Skeletal muscle tissue (tissue), 3 donors: ENCODE measurements at regions not wholly inside any gene's neighbourhood (a gene's known extent, or its start where the extent isn't known, plus 50 kb on each side); places are given as distances from the start of the nearest gene placed in this dataset.

Experiments
- H3K27ac ChIP-seq: one replicate; pipeline ENCODE4 v1.7.0; 2013; ENCODE audit warnings: mild to moderate bottlenecking, low read depth, low read length, inconsistent platforms
- H3K27me3 ChIP-seq, 3 donors: one replicate each; pipeline ENCODE4 v1.7.0; 2013; ENCODE audit warnings: low read length in 3 of 3; ENCODE audit not compliant: control insufficient read depth in 3 of 3, insufficient read depth in 3 of 3
- H3K36me3 ChIP-seq, 3 donors: one replicate each; pipeline ENCODE4 v1.7.0; 2013; ENCODE audit warnings: low read length in 3 of 3; ENCODE audit not compliant: control insufficient read depth in 3 of 3, insufficient read depth in 3 of 3
- H3K4me1 ChIP-seq, 3 donors: one replicate each; pipeline ENCODE4 v1.7.0; 2013; ENCODE audit warnings: low read length in 3 of 3, mild to moderate bottlenecking in 3 of 3; ENCODE audit not compliant: control insufficient read depth in 3 of 3, insufficient read depth in 3 of 3
- H3K4me3 ChIP-seq, 3 donors: one replicate each; pipeline ENCODE4 v1.7.0; 2013; ENCODE audit warnings: low read length in 3 of 3
- H3K9ac ChIP-seq, 3 donors: one replicate each; pipeline ENCODE4 v1.7.0; 2013; ENCODE audit warnings: low read length in 3 of 3, mild to moderate bottlenecking in 3 of 3, moderate library complexity in 2 of 3, low read depth in 1 of 3
- H3K9me3 ChIP-seq, 3 donors: one replicate each; pipeline ENCODE4 v1.7.0; 2013; ENCODE audit warnings: low read length in 3 of 3; ENCODE audit not compliant: control insufficient read depth in 3 of 3
- donor health status: Osteomylitis.

DNA sequence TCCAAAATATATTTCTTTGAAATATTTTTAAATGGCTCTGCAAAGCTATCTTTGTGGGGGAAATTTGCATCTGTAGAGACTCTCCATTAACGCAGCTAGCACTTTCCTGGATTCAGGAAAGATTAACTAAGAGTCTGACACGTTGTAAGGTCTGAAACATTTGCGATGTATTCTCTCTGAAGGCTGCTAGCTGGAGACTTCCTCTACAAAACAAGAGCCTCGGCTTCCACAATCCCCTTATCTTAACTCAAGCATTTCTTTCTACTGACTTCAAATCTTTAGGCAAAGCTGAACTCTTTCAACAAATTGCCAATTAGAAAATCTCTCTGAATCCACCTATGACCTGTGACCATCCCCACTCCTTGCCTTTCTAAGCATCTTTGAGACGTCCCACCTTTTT lies 250.5 kb downstream of the KLF13 start:
- peaks cover 0 to 2% (median 0%) of the 10 kb centered on the region in 3 donors for H3K36me3 ChIP-seq
- no peak overlapping the region for H3K9ac ChIP-seq
- no peak overlapping the region for H3K4me3 ChIP-seq
- no peak overlapping the region for H3K27ac ChIP-seq
- H3K27me3 ChIP-seq = no peaks in the 10 kb centered on the region
- H3K9me3 ChIP-seq = no peaks in the 10 kb centered on the region
- no peaks in the 10 kb centered on the region for H3K4me1 ChIP-seq

- Histone ChIP-seq H3K27me3 (no peaks in the 10 kb centered on the region), H3K27ac (no peak overlapping the region), H3K4me1 (no peaks in the 10 kb centered on the region), H3K9ac (no peak overlapping the region), H3K36me3 (peaks cover 0 to 2% (median 0%) of the 10 kb centered on the region in 3 donors), H3K4me3 (no peak overlapping the region), H3K9me3 (no peaks in the 10 kb centered on the region)
These were observed 252.6 kb downstream of the KLF13 start for GRCh38 chr15:31579282-31579681.

DNA sequence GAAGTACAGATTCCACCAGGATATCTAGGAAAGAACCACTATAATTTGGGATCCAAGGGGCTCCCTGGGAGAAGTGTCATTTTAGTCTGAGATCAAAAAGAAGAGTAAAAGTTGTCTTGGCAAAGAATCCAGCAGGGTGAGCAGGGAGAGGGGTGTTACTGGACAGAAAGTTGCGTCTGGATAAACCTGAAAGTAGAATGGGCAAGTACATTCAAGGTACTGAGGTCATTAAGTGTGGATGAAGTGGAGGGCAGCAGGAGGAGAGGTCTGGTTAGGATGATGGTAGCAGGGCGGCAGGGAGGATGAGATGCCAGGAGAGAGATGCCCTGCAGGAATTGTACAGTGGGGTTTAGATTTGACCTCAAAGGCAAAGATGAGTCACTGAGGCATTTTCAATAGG lies 253.3 kb downstream of the KLF13 start:
- no peaks in the 10 kb centered on the region for H3K9me3 ChIP-seq
- H3K4me1 ChIP-seq = no peaks in the 10 kb centered on the region
- no peak overlapping the region for H3K27ac ChIP-seq
- no peak overlapping the region for H3K9ac ChIP-seq
- peaks cover 0 to 2% (median 0%) of the 10 kb centered on the region in 3 donors for H3K36me3 ChIP-seq
- no peaks in the 10 kb centered on the region for H3K27me3 ChIP-seq
- no peak overlapping the region for H3K4me3 ChIP-seq

- H3K4me3 ChIP-seq = no peak overlapping the region
- H3K36me3 ChIP-seq = peaks cover 0 to 2% (median 0%) of the 10 kb centered on the region in 3 donors
- H3K9me3 ChIP-seq = peaks cover 0 to 4% (median 0%) of the 10 kb centered on the region in 3 donors
- H3K27me3 ChIP-seq = no peaks in the 10 kb centered on the region
- H3K27ac ChIP-seq = no peak overlapping the region
- no peak overlapping the region for H3K9ac ChIP-seq
- no peaks in the 10 kb centered on the region for H3K4me1 ChIP-seq
These were observed 257.6 kb downstream of the KLF13 start for GRCh38 chr15:31584195-31584594.

- Histone ChIP-seq H3K27me3 (no peaks in the 10 kb centered on the region), H3K4me3 (no peak overlapping the region), H3K9ac (no peak overlapping the region), H3K27ac (no peak overlapping the region), H3K9me3 (peaks cover 0 to 4% (median 0%) of the 10 kb centered on the region in 3 donors), H3K4me1 (no peaks in the 10 kb centered on the region), H3K36me3 (peaks cover 0 to 2% (median 0%) of the 10 kb centered on the region in 3 donors)
These were observed 258.6 kb downstream of the KLF13 start for GRCh38 chr15:31585240-31585639.

DNA sequence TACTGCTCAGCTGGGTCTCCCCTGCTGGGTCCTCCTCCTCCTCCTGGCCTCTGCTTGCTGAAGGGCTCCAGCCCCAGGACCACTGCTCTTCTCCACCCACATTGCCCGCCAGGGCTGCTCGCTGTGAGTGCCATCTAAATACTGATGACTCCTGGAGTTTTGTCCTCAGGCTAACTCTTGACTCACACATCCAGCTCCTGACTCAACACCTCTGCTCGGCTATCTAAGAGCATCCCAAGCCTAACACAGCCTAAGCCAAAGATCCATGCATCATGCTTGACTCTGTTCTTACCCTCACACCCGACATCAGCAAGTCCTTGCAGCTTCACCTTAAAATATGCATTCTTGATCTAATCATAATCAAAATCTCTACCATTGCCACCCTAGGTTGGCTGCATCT lies 260.2 kb downstream of the KLF13 start:
- H3K27ac ChIP-seq = no peak overlapping the region

DNA sequence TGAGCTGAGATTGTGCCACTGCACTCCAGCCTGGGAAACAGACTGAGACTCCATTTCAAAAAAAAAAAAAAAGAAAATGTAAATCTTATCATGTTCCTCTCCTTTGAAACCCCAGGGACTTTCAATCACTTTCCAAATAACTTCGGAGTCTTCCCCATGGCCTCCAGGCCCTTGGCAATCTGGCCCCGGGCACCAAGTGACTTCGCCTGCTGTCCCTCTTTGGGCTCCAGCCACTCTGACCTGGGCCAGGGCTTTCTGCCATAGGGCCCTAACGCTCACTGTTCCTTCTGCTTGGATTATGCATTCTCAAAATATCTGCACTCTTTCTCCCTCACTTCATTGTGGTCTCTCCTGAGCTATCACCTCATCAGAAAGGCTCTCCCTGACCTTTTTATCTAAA lies 260.9 kb downstream of the KLF13 start:
- Histone ChIP-seq H3K27ac (no peak overlapping the region), H3K4me3 (no peak overlapping the region), H3K27me3 (no peaks in the 10 kb centered on the region), H3K9ac (no peak overlapping the region), H3K9me3 (peaks cover 0 to 4% (median 0%) of the 10 kb centered on the region in 3 donors), H3K4me1 (no peaks in the 10 kb centered on the region), H3K36me3 (no peaks in the 10 kb centered on the region)

More for the DNA sequence above, 260.2 kb downstream of the KLF13 start:
- no peaks in the 10 kb centered on the region for H3K27me3 ChIP-seq
- no peaks in the 10 kb centered on the region for H3K36me3 ChIP-seq
- no peaks in the 10 kb centered on the region for H3K4me1 ChIP-seq
- H3K4me3 ChIP-seq = no peak overlapping the region
- H3K9ac ChIP-seq = no peak overlapping the region
- H3K9me3 ChIP-seq = peaks cover 0 to 4% (median 0%) of the 10 kb centered on the region in 3 donors

- Histone ChIP-seq H3K27me3 (no peaks in the 10 kb centered on the region), H3K4me1 (no peaks in the 10 kb centered on the region), H3K9ac (no peak overlapping the region), H3K36me3 (no peaks in the 10 kb centered on the region), H3K27ac (no peak overlapping the region), H3K4me3 (no peak overlapping the region), H3K9me3 (peaks cover 0 to 4% (median 0%) of the 10 kb centered on the region in 3 donors)
These were observed 264.0 kb downstream of the KLF13 start for GRCh38 chr15:31590609-31591008.

GRCh38 chr15:31591908-31592307 lies 265.3 kb downstream of the KLF13 start:
- H3K9ac ChIP-seq = no peak overlapping the region
- no peaks in the 10 kb centered on the region for H3K27me3 ChIP-seq
- no peaks in the 10 kb centered on the region for H3K4me1 ChIP-seq
- H3K9me3 ChIP-seq = peaks cover 0 to 4% (median 0%) of the 10 kb centered on the region in 3 donors
- no peaks in the 10 kb centered on the region for H3K36me3 ChIP-seq
- no peak overlapping the region for H3K27ac ChIP-seq
- H3K4me3 ChIP-seq = no peak overlapping the region

DNA sequence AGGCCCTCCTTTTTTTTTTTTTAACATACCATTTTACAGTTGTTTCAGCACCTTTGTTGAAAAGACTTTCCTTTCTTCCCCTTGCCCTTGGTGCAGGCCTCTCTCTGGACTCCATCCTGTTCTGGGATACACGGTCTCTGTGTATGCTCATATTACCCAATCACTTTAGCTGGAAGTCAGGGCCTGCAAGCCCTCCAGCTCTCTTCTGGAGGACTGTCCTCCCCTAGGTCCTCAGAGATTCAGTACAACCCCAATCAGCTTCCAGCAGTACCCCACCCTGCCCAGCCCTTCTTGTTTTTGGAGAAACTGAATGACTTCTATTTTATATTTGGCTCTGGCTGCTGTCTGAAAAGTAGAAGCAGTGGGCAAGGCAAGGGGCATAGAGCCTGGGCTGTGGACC lies 270.8 kb downstream of the KLF13 start:
- no peak overlapping the region for H3K9ac ChIP-seq
- H3K27me3 ChIP-seq = no peaks in the 10 kb centered on the region
- no peak overlapping the region for H3K4me3 ChIP-seq
- no peaks in the 10 kb centered on the region for H3K9me3 ChIP-seq
- H3K36me3 ChIP-seq = no peaks in the 10 kb centered on the region
- no peaks in the 10 kb centered on the region for H3K4me1 ChIP-seq
- H3K27ac ChIP-seq = no peak overlapping the region

DNA sequence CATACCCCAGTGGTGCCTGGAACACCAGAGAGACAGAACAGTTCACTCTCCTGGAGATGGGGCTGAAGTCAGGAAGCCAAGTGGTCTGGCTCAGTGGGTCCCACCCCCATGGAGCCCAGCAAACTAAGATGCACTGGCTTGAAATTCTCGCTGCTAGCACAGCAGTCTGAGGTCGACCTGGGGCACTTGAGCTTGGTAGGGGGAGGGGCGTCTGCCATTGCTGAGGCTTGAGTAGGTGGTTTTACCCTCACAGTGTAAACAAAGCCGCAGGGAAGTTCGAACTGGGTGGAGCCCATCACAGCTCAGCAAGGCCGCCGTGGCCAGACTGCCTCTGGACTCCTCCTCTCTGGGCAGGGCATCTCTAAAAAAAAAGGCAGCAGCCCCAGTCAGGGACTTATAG lies 272.0 kb downstream of the KLF13 start:
- Histone ChIP-seq H3K36me3 (no peaks in the 10 kb centered on the region), H3K9ac (no peak overlapping the region), H3K27ac (no peak overlapping the region), H3K9me3 (no peaks in the 10 kb centered on the region), H3K27me3 (no peaks in the 10 kb centered on the region), H3K4me1 (no peaks in the 10 kb centered on the region), H3K4me3 (no peak overlapping the region)
